OCI-LY1 (cell line): ENCODE measurements at regions not wholly inside any gene's neighbourhood (a gene's known extent, or its start where the extent isn't known, plus 50 kb on each side); places are given as distances from the start of the nearest gene placed in this dataset.

Source experiments
- EZH2 ChIP-seq: fragments of 200-600 bp; sonication (generic), shearing (Covaris generic); IDR thresholded peaks from 2 replicates; pipeline ENCODE4 v1.8.0; 2017; ENCODE audit warnings: borderline replicate concordance, mixed run types, mild to moderate bottlenecking, antibody characterized with exemption, low read length, moderate library complexity, mixed read lengths
- TF ChIP-seq, protein P1 (sequence below): fragments of 200-600 bp; sonication (generic), shearing (Covaris generic); IDR thresholded peaks from 2 replicates; pipeline ENCODE4 v1.5.1; 2017; ENCODE audit warnings: mild to moderate bottlenecking, antibody characterized with exemption, low read length, moderate library complexity, mixed read lengths

DNA sequence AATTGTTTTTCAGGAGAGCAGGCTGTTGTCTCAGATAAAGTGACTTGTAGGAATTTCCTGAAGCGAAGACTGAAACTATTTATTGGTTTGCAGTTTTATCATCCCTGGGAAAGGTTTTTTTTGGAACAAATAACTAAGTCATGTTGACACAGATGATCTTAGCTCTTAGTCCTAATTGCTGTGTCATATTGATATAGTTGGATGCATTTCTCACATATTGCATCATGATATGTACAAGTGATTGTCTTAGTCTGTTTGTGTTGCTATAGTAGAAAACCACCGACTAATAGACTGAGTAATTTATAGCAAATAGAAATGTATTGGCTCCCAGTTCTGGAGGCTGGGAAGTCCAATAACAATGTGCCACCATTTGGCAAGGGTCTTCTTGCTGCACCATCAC is 397.5 kb upstream of the PPP1R2C start:
- no peak for TF ChIP-seq EZH2
- TF ChIP-seq, protein P1, sequence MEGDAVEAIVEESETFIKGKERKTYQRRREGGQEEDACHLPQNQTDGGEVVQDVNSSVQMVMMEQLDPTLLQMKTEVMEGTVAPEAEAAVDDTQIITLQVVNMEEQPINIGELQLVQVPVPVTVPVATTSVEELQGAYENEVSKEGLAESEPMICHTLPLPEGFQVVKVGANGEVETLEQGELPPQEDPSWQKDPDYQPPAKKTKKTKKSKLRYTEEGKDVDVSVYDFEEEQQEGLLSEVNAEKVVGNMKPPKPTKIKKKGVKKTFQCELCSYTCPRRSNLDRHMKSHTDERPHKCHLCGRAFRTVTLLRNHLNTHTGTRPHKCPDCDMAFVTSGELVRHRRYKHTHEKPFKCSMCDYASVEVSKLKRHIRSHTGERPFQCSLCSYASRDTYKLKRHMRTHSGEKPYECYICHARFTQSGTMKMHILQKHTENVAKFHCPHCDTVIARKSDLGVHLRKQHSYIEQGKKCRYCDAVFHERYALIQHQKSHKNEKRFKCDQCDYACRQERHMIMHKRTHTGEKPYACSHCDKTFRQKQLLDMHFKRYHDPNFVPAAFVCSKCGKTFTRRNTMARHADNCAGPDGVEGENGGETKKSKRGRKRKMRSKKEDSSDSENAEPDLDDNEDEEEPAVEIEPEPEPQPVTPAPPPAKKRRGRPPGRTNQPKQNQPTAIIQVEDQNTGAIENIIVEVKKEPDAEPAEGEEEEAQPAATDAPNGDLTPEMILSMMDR, result no peak
